Neural cell (in vitro differentiated cells): ENCODE measurements at regions not wholly inside any gene's neighbourhood (a gene's known extent, or its start where the extent isn't known, plus 50 kb on each side); places are given as distances from the start of the nearest gene placed in this dataset.

Experiments
- H2AFZ ChIP-seq: fragments of 200-600, 300-800 bp; sonication (generic), shearing (Covaris generic); 2 replicates; pipeline ENCODE4 v1.6.0; 2014; ENCODE audit warnings: low read depth, mild to moderate bottlenecking, antibody characterized with exemption, low read length, moderate library complexity
- H3F3A ChIP-seq: fragments of 200-600 bp; shearing (Covaris generic); 2 replicates; pipeline ENCODE4 v1.6.1; 2016; ENCODE audit warnings: mild to moderate bottlenecking, moderate library complexity, mixed read lengths, antibody characterized with exemption, low read length; ENCODE audit not compliant: insufficient read depth, poor library complexity, severe bottlenecking
- H3K27ac ChIP-seq: fragments of 200-600, 300-800 bp; sonication (generic), shearing (Covaris generic); 2 replicates; pipeline ENCODE4 v1.5.1; 2014; ENCODE audit warnings: mild to moderate bottlenecking, low read length, moderate library complexity
- H3K27me3 ChIP-seq: fragments of 300-800, 200-600 bp; sonication (generic), shearing (Covaris generic); 2 replicates; pipeline ENCODE4 v1.6.0; 2014; ENCODE audit warnings: mild to moderate bottlenecking, low read depth, low read length, moderate library complexity; ENCODE audit not compliant: insufficient read depth
- H3K36me3 ChIP-seq: fragments of 300-800, 200-600 bp; sonication (generic), shearing (Covaris generic); 2 replicates; pipeline ENCODE4 v1.5.1; 2014; ENCODE audit warnings: mild to moderate bottlenecking, antibody characterized with exemption, low read length, moderate library complexity; ENCODE audit not compliant: insufficient read depth
- H3K4me2 ChIP-seq: fragments of 300-800, 200-600 bp; sonication (generic), shearing (Covaris generic); 2 replicates; pipeline ENCODE4 v1.6.0; 2014; ENCODE audit warnings: mild to moderate bottlenecking, low read length
- H3K4me3 ChIP-seq: fragments of 300-800, 200-600 bp; sonication (generic), shearing (Covaris generic); 2 replicates; pipeline ENCODE4 v1.5.1; 2014; ENCODE audit warnings: mild to moderate bottlenecking, low read length, moderate library complexity
- H3K79me2 ChIP-seq: fragments of 200-600 bp; shearing (Covaris generic); replicated peaks from 2 replicates; pipeline ENCODE4 v1.6.0; 2014; ENCODE audit warnings: mild to moderate bottlenecking, low read length, moderate library complexity; ENCODE audit not compliant: insufficient read depth
- H3K9ac ChIP-seq: fragments of 300-800, 200-600 bp; sonication (generic), shearing (Covaris generic); 2 replicates; pipeline ENCODE4 v1.6.1; 2016; ENCODE audit warnings: mild to moderate bottlenecking, low read length, mixed read lengths
- H3K9me2 ChIP-seq: fragments of 200-600 bp; shearing (Covaris generic); 2 replicates; pipeline ENCODE4 v1.6.1; 2016; ENCODE audit warnings: mild to moderate bottlenecking, low read length, mixed read lengths; ENCODE audit not compliant: insufficient read depth
- H3K9me3 ChIP-seq: fragments of 200-600, 300-800 bp; sonication (generic), shearing (Covaris generic); 2 replicates; pipeline ENCODE4 v1.6.1; 2016; ENCODE audit warnings: mild to moderate bottlenecking, mixed run types, low read length, moderate library complexity, mixed read lengths
- H4K20me1 ChIP-seq: fragments of 200-600 bp; shearing (Covaris generic); 2 replicates; pipeline ENCODE4 v1.6.1; 2016; ENCODE audit warnings: mild to moderate bottlenecking, mixed run types; ENCODE audit not compliant: insufficient read depth
- CTCF ChIP-seq: fragments of 450-650 bp; IDR thresholded peaks from 2 replicates; pipeline ENCODE4 v1.5.1; 2014; ENCODE audit warnings: antibody characterized with exemption, mild to moderate bottlenecking, moderate library complexity; ENCODE audit not compliant: poor library complexity, severe bottlenecking
- EP300 ChIP-seq: fragments of 450-650 bp; conservative IDR thresholded peaks from 2 replicates; pipeline ENCODE4 v1.6.1; 2014; ENCODE audit warnings: antibody characterized with exemption, mild to moderate bottlenecking, moderate library complexity; ENCODE audit not compliant: poor library complexity, severe bottlenecking
- EZH2 ChIP-seq: fragments of 200-600, 300-800 bp; shearing (Covaris generic), sonication (generic); IDR thresholded peaks from 2 replicates; pipeline ENCODE4 v1.6.1; 2014; ENCODE audit warnings: antibody characterized with exemption, low read length, borderline replicate concordance, mild to moderate bottlenecking; ENCODE audit not compliant: insufficient read depth, poor library complexity, severe bottlenecking
- MXI1 ChIP-seq: fragments of 450-650 bp; conservative IDR thresholded peaks from 2 replicates; pipeline ENCODE4 v1.6.1; 2014; ENCODE audit warnings: antibody characterized with exemption, mild to moderate bottlenecking; ENCODE audit not compliant: poor library complexity, severe bottlenecking
- POLR2AphosphoS5 ChIP-seq: IDR thresholded peaks from 2 replicates; pipeline ENCODE4 v1.6.1; 2012
- RAD21 ChIP-seq: fragments of 450-650 bp; conservative IDR thresholded peaks from 2 replicates; pipeline ENCODE4 v1.6.1; 2014; ENCODE audit warnings: antibody characterized with exemption, mild to moderate bottlenecking, moderate library complexity
- REST ChIP-seq: IDR thresholded peaks from 2 replicates; pipeline ENCODE4 v1.6.1; 2012; ENCODE audit warnings: borderline replicate concordance
- SMC3 ChIP-seq: fragments of 450-650 bp; conservative IDR thresholded peaks from 2 replicates; pipeline ENCODE4 v1.6.1; 2014; ENCODE audit warnings: antibody characterized with exemption, mild to moderate bottlenecking, moderate library complexity; ENCODE audit not compliant: poor library complexity
- TAF1 ChIP-seq: IDR thresholded peaks from 2 replicates; pipeline ENCODE4 v1.6.1; 2012; ENCODE audit warnings: low read depth

- Histone ChIP-seq H3K9ac (no peak overlapping the region), H3K9me3 (no peaks in the 10 kb centered on the region), H3K79me2 (no peaks in the 10 kb centered on the region), H3K4me2 (no peak overlapping the region), H3K27ac (no peak overlapping the region), H4K20me1 (no peaks in the 10 kb centered on the region), H3K4me3 (no peak overlapping the region), H3K9me2 (no peaks in the 10 kb centered on the region), H3F3A (no peaks in the 10 kb centered on the region), H3K36me3 (no peaks in the 10 kb centered on the region), H2AFZ (no peak overlapping the region), H3K27me3 (no peaks in the 10 kb centered on the region)
- no peak for TF ChIP-seq TAF1
- TF ChIP-seq SMC3 = no peak
Observed at GRCh38 chr22:47269516-47270088, 507.2 kb downstream of the TBC1D22A start.

- no peak for TF ChIP-seq POLR2AphosphoS5
- no peak for TF ChIP-seq EZH2
- no peak for TF ChIP-seq TAF1
- no peak for TF ChIP-seq REST
- no peak for TF ChIP-seq CTCF
- TF ChIP-seq EP300 = no peak
- no peak for TF ChIP-seq RAD21
- TF ChIP-seq SMC3 = no peak
- no peak for TF ChIP-seq MXI1
- Histone ChIP-seq H3K4me2 (no peak overlapping the region), H3K9me3 (no peaks in the 10 kb centered on the region)
Observed at GRCh38 chr22:47267513-47268282, 505.2 kb downstream of the TBC1D22A start.

More at GRCh38 chr22:47267513-47268282, 505.2 kb downstream of the TBC1D22A start:
- no peak overlapping the region for H3K27ac ChIP-seq
- no peaks in the 10 kb centered on the region for H3K27me3 ChIP-seq
- no peak overlapping the region for H3K4me3 ChIP-seq
- H4K20me1 ChIP-seq = no peaks in the 10 kb centered on the region
- no peak overlapping the region for H3K9ac ChIP-seq
- H3K9me2 ChIP-seq = no peaks in the 10 kb centered on the region
- H3K36me3 ChIP-seq = no peaks in the 10 kb centered on the region
- no peak overlapping the region for H2AFZ ChIP-seq
- no peaks in the 10 kb centered on the region for H3K79me2 ChIP-seq
- H3F3A ChIP-seq = no peaks in the 10 kb centered on the region
